HEK293T (cell line): ENCODE measurements at regions not wholly inside any gene's neighbourhood (a gene's known extent, or its start where the extent isn't known, plus 50 kb on each side); places are given as distances from the start of the nearest gene placed in this dataset.

ENCODE experiments used
- BHLHE40 ChIP-seq: fragments of 450-650 bp; IDR thresholded peaks from 2 replicates; pipeline ENCODE4 v1.6.1; 2016; ENCODE audit warnings: mild to moderate bottlenecking, moderate library complexity, borderline replicate concordance
- CTBP1 ChIP-seq: fragments of 450-650 bp; IDR thresholded peaks from 2 replicates; pipeline ENCODE4 v1.6.1; 2016; ENCODE audit warnings: borderline replicate concordance
- ELF4 ChIP-seq: fragments of 450-650 bp; IDR thresholded peaks from 2 replicates; pipeline ENCODE4 v1.6.1; 2017; ENCODE audit warnings: antibody characterized with exemption
- FOXA1 ChIP-seq: fragments of 450-650 bp; IDR thresholded peaks from 2 replicates; pipeline ENCODE4 v1.6.1; 2016; ENCODE audit warnings: mild to moderate bottlenecking
- FOXK2 ChIP-seq: fragments of 450-650 bp; IDR thresholded peaks from 2 replicates; pipeline ENCODE4 v1.6.1; 2016; ENCODE audit warnings: mild to moderate bottlenecking
- FOXM1 ChIP-seq: fragments of 450-650 bp; IDR thresholded peaks from 2 replicates; pipeline ENCODE4 v1.6.1; 2017; ENCODE audit warnings: mild to moderate bottlenecking, borderline replicate concordance
- L3MBTL2 ChIP-seq: fragments of 450-650 bp; conservative IDR thresholded peaks from 2 replicates; pipeline ENCODE4 v1.6.1; 2016; ENCODE audit warnings: mild to moderate bottlenecking
- LEF1 ChIP-seq: fragments of 450-650 bp; IDR thresholded peaks from 2 replicates; pipeline ENCODE4 v1.6.1; 2017; ENCODE audit warnings: mild to moderate bottlenecking, borderline replicate concordance
- NFRKB ChIP-seq: fragments of 450-650 bp; IDR thresholded peaks from 2 replicates; pipeline ENCODE4 v1.6.1; 2016; ENCODE audit warnings: mild to moderate bottlenecking, moderate library complexity
- SP1 ChIP-seq: fragments of 450-650 bp; IDR thresholded peaks from 2 replicates; pipeline ENCODE4 v1.6.1; 2017
- SUZ12 ChIP-seq: fragments of 450-650 bp; IDR thresholded peaks from 2 replicates; pipeline ENCODE4 v1.6.1; 2016; ENCODE audit warnings: mild to moderate bottlenecking
- TARDBP ChIP-seq: fragments of 450-650 bp; IDR thresholded peaks from 2 replicates; pipeline ENCODE4 v1.6.1; 2016
- ZNF384 ChIP-seq: fragments of 450-650 bp; IDR thresholded peaks from 2 replicates; pipeline ENCODE4 v1.6.1; 2016
- TF ChIP-seq, protein P1 (sequence below): fragments of 450-650 bp; IDR thresholded peaks from 2 replicates; pipeline ENCODE4 v1.6.1; 2016

DNA sequence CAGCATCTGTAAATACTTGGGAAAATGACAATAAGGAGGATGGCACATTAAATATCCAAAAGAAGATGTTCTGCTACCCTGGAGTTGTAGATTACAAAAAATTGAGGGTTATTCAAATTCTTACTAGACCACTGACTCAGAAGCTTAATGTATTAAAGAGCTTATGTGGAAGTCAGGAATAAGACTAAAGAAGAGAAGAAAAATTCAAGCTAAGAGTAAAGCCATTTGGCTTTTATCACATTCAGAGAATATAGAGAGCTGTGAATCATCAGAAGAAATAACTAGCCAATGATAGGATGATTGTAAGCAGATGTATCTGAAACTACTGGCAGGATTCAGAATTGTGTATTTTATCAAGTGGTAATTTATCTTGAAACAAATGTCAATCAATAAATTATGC is 237.0 kb downstream of the TBX15 start:
- TF ChIP-seq LEF1 (no peak), FOXM1 (no peak), FOXA1 (no peak), L3MBTL2 (no peak), CTBP1 (no peak), ELF4 (no peak), SP1 (no peak), SUZ12 (no peak), FOXK2 (no peak), ZNF384 (no peak), NFRKB (no peak), BHLHE40 (no peak), TARDBP (no peak)
- TF ChIP-seq, protein P1, sequence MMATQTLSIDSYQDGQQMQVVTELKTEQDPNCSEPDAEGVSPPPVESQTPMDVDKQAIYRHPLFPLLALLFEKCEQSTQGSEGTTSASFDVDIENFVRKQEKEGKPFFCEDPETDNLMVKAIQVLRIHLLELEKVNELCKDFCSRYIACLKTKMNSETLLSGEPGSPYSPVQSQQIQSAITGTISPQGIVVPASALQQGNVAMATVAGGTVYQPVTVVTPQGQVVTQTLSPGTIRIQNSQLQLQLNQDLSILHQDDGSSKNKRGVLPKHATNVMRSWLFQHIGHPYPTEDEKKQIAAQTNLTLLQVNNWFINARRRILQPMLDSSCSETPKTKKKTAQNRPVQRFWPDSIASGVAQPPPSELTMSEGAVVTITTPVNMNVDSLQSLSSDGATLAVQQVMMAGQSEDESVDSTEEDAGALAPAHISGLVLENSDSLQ = no peak
